HEK293 (cell line): ENCODE measurements at regions not wholly inside any gene's neighbourhood (a gene's known extent, or its start where the extent isn't known, plus 50 kb on each side); places are given as distances from the start of the nearest gene placed in this dataset.

Experiments
- CTCF ChIA-PET: fragments of 350-600 bp; formaldehyde crosslinking; extraction: SDS; loops from one replicate; lab custom pipeline; 2021; ENCODE audit warnings: antibody characterized with exemption; lab: Yijun Ruan, JAX
- POLR2A ChIA-PET: fragments of 300-600 bp; formaldehyde crosslinking; extraction: SDS; loops from one replicate; lab custom pipeline; 2020; ENCODE audit warnings: antibody characterized with exemption, inconsistent platforms; lab: Yijun Ruan, JAX
- H3K27ac ChIP-seq: fragments of 200-500 bp; sonication (Bioruptor generic); 2 replicates; pipeline ENCODE4 v1.5.1; 2014; ENCODE audit warnings: low read depth, low read length, control low read depth, inconsistent platforms; ENCODE audit errors: extremely low read depth
- H3K36me3 ChIP-seq, 2 experiments: fragments of 200-500 bp in 1 of 2; sonication (Bioruptor generic) in 1 of 2; 1 replicate in 1 of 2; 2 replicates in 1 of 2; pipeline ENCODE4 v1.5.1; 2014 to 2017; ENCODE audit warnings: inconsistent platforms in 2 of 2, low read length in 2 of 2; ENCODE audit not compliant: control insufficient read depth in 2 of 2, insufficient read depth in 1 of 2
- H3K4me1 ChIP-seq: fragments of 200-500 bp; sonication (Bioruptor generic); 2 replicates; pipeline ENCODE4 v1.5.1; 2014; ENCODE audit warnings: mild to moderate bottlenecking, low read length, inconsistent platforms; ENCODE audit not compliant: control insufficient read depth, insufficient read depth
- H3K4me3 ChIP-seq: 2 replicates; pipeline ENCODE4 v1.5.1; 2011; ENCODE audit warnings: low read depth, mild to moderate bottlenecking, control low read depth, low read length, moderate library complexity
- H3K9me3 ChIP-seq: fragments of 200-500 bp; sonication (Bioruptor generic); 2 replicates; pipeline ENCODE4 v1.5.1; 2014; ENCODE audit warnings: low read depth, low read length, inconsistent platforms; ENCODE audit not compliant: control insufficient read depth, insufficient read depth
- AEBP2 ChIP-seq: fragments of 450-650 bp; formaldehyde crosslinking; IDR thresholded peaks from 2 replicates; pipeline ENCODE4 v1.5.1; 2016; ENCODE audit warnings: missing biosample characterization, missing genetic modification characterization, borderline replicate concordance
- BCL11B ChIP-seq: fragments of 450-650 bp; formaldehyde crosslinking; IDR thresholded peaks from 2 replicates; pipeline ENCODE4 v1.5.1; 2016; ENCODE audit warnings: low read depth, missing biosample characterization, missing genetic modification characterization
- KLF7 ChIP-seq: fragments of 450-650 bp; formaldehyde crosslinking; IDR thresholded peaks from 2 replicates; pipeline ENCODE4 v1.5.1; 2016; ENCODE audit warnings: missing biosample characterization, missing genetic modification characterization, borderline replicate concordance
- MZF1 ChIP-seq: fragments of 450-650 bp; formaldehyde crosslinking; IDR thresholded peaks from 2 replicates; pipeline ENCODE4 v1.5.1; 2017; ENCODE audit warnings: missing biosample characterization, missing genetic modification characterization, borderline replicate concordance
- OSR2 ChIP-seq: fragments of 450-650 bp; formaldehyde crosslinking; IDR thresholded peaks from 2 replicates; pipeline ENCODE4 v1.5.1; 2016; ENCODE audit warnings: missing biosample characterization, missing genetic modification characterization
- SCRT1 ChIP-seq: fragments of 450-650 bp; formaldehyde crosslinking; IDR thresholded peaks from 2 replicates; pipeline ENCODE4 v1.5.1; 2016; ENCODE audit warnings: missing biosample characterization, missing genetic modification characterization, borderline replicate concordance
- ZBTB48 ChIP-seq: fragments of 450-650 bp; formaldehyde crosslinking; IDR thresholded peaks from 2 replicates; pipeline ENCODE4 v1.5.1; 2016; ENCODE audit warnings: missing biosample characterization, missing genetic modification characterization
- ZEB2 ChIP-seq: fragments of 450-650 bp; formaldehyde crosslinking; IDR thresholded peaks from 2 replicates; pipeline ENCODE4 v1.5.1; 2016; ENCODE audit warnings: missing biosample characterization, missing genetic modification characterization
- ZFP3 ChIP-seq: fragments of 450-650 bp; formaldehyde crosslinking; IDR thresholded peaks from 2 replicates; pipeline ENCODE4 v1.5.1; 2016; ENCODE audit warnings: low read depth, missing biosample characterization, missing genetic modification characterization
- ZNF132 ChIP-seq: fragments of 450-650 bp; formaldehyde crosslinking; IDR thresholded peaks from 2 replicates; pipeline ENCODE4 v1.5.1; 2017; ENCODE audit warnings: missing biosample characterization, missing genetic modification characterization, borderline replicate concordance
- ZNF19 ChIP-seq: fragments of 450-650 bp; formaldehyde crosslinking; IDR thresholded peaks from 2 replicates; pipeline ENCODE4; 2016; ENCODE audit warnings: missing biosample characterization, missing genetic modification characterization, low read depth
- ZNF239 ChIP-seq: fragments of 450-650 bp; formaldehyde crosslinking; IDR thresholded peaks from 2 replicates; pipeline ENCODE4 v1.5.1; 2016; ENCODE audit warnings: missing biosample characterization, missing genetic modification characterization
- ZNF280D ChIP-seq: fragments of 450-650 bp; formaldehyde crosslinking; IDR thresholded peaks from 2 replicates; pipeline ENCODE4 v1.5.1; 2016; ENCODE audit warnings: missing biosample characterization, missing genetic modification characterization
- ZNF391 ChIP-seq: fragments of 450-650 bp; formaldehyde crosslinking; IDR thresholded peaks from 2 replicates; pipeline ENCODE4 v1.5.1; 2016; ENCODE audit warnings: low read depth, missing biosample characterization, missing genetic modification characterization, borderline replicate concordance
- ZNF394 ChIP-seq: fragments of 450-650 bp; formaldehyde crosslinking; IDR thresholded peaks from 2 replicates; pipeline ENCODE4 v1.5.1; 2016; ENCODE audit warnings: missing biosample characterization, missing genetic modification characterization, mild to moderate bottlenecking, moderate library complexity, borderline replicate concordance
- ZNF398 ChIP-seq: fragments of 450-650 bp; formaldehyde crosslinking; IDR thresholded peaks from 2 replicates; pipeline ENCODE4 v1.5.1; 2017; ENCODE audit warnings: missing biosample characterization, missing genetic modification characterization
- ZNF426 ChIP-seq: fragments of 450-650 bp; formaldehyde crosslinking; IDR thresholded peaks from 2 replicates; pipeline ENCODE4 v1.5.1; 2017; ENCODE audit warnings: missing biosample characterization, missing genetic modification characterization, mild to moderate bottlenecking, inconsistent platforms, moderate library complexity
- ZNF433 ChIP-seq: fragments of 450-650 bp; formaldehyde crosslinking; IDR thresholded peaks from 2 replicates; pipeline ENCODE4 v1.5.1; 2016; ENCODE audit warnings: missing biosample characterization, missing genetic modification characterization, low read depth
- ZNF501 ChIP-seq: fragments of 450-650 bp; formaldehyde crosslinking; IDR thresholded peaks from 2 replicates; pipeline ENCODE4 v1.5.1; 2016; ENCODE audit warnings: missing biosample characterization, missing genetic modification characterization
- ZNF514 ChIP-seq: fragments of 450-650 bp; formaldehyde crosslinking; IDR thresholded peaks from 2 replicates; pipeline ENCODE4 v1.5.1; 2016; ENCODE audit warnings: missing biosample characterization, missing genetic modification characterization
- ZNF530 ChIP-seq: fragments of 450-650 bp; formaldehyde crosslinking; IDR thresholded peaks from 2 replicates; pipeline ENCODE4 v1.5.1; 2016; ENCODE audit warnings: low read depth, missing biosample characterization, missing genetic modification characterization
- ZNF544 ChIP-seq: fragments of 450-650 bp; formaldehyde crosslinking; IDR thresholded peaks from 2 replicates; pipeline ENCODE4 v1.5.0; 2017; ENCODE audit warnings: missing biosample characterization, missing genetic modification characterization
- ZNF580 ChIP-seq: fragments of 450-650 bp; formaldehyde crosslinking; IDR thresholded peaks from 2 replicates; pipeline ENCODE4 v1.5.1; 2016; ENCODE audit warnings: missing biosample characterization, missing genetic modification characterization
- ZNF791 ChIP-seq: fragments of 450-650 bp; formaldehyde crosslinking; IDR thresholded peaks from 2 replicates; pipeline ENCODE4 v1.5.1; 2016; ENCODE audit warnings: missing biosample characterization, missing genetic modification characterization

DNA sequence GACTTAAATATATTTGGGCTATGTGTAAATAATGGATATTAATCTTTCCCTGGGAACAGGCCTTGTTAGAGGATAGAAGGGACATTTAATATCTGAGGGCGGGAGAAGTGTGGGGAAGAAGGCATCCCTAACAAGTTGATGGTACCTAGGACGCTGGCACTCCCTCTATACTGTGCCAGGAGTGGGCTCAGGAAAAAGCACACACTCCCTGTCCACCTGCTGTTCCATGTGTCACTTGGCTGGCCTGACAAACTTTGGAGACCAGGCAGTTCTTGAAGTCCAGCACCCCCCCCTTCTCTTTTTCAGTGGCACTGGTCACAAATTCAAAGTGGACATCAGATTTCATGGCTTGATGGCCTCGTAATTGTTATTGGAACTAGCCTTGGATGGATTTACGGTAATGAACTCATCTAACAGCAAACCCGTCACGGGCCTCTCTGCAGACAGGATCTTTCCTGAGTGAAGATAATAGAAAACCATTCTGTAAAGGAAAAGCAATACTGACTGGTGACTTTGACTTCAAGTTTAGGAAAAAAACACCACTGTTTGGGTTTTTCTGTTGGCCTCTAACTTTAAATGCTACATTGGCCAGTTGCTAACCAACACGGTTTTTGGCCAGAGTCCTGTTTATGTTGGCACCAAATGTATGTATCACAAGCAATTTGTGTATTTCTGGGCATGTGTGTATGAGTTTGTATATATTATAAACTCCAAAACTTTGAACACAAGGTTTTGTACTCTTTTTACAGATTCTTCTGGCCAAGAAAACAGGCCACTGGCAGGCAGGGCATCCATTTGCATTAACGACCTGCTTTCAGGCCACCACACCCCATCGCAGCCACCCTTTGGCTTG, 552.6 kb downstream of the CCDC171 start:
- TF ChIP-seq ZNF580 (tag by site-specific recombination) (no peak), ZNF426 (tag by site-specific recombination) (no peak), ZNF391 (tag by site-specific recombination) (no peak), ZNF501 (tag by site-specific recombination) (no peak), ZFP3 (tag by site-specific recombination) (no peak), ZNF433 (tag by site-specific recombination) (no peak), KLF7 (no peak), BCL11B (tag by site-specific recombination) (no peak)
- H3K27ac ChIP-seq = no peak overlapping the region
- H3K36me3 ChIP-seq = no peaks in the 10 kb centered on the region
- CTCF ChIA-PET = interaction anchor here (0.7 kb wide), 1 partner anchor 28 kb away, joined by 3 read pairs; no protein-coding TSS in a partner anchor
- H3K9me3 ChIP-seq = no peaks in the 10 kb centered on the region
- H3K4me3 ChIP-seq = no peak overlapping the region
- POLR2A ChIA-PET = no interaction called here
- no peaks in the 10 kb centered on the region for H3K4me1 ChIP-seq

GRCh38 chr9:16106021-16106571, 553.3 kb downstream of the CCDC171 start:
- TF ChIP-seq OSR2 (no peak), ZNF791 (tag by site-specific recombination) (no peak), MZF1 (tag by site-specific recombination) (no peak), ZNF239 (tag by site-specific recombination) (no peak), ZEB2 (no peak), ZBTB48 (no peak), ZNF398 (tag by site-specific recombination) (no peak), ZNF433 (tag by site-specific recombination) (no peak), SCRT1 (no peak), ZNF132 (no peak), ZNF394 (tag by site-specific recombination) (no peak), ZNF544 (tag by site-specific recombination) (no peak), ZNF19 (tag by site-specific recombination) (no peak), AEBP2 (tag by site-specific recombination) (no peak), ZNF530 (tag by site-specific recombination) (no peak), ZNF280D (tag by site-specific recombination) (no peak), ZNF514 (tag by site-specific recombination) (no peak), ZNF426 (tag by site-specific recombination) (no peak)
- POLR2A ChIA-PET = no interaction called here

More at GRCh38 chr9:16106021-16106571, 553.3 kb downstream of the CCDC171 start:
- Histone ChIP-seq H3K4me3 (no peak overlapping the region), H3K9me3 (no peaks in the 10 kb centered on the region), H3K4me1 (no peaks in the 10 kb centered on the region), H3K27ac (no peak overlapping the region), H3K36me3 (no peaks in the 10 kb centered on the region)
- CTCF ChIA-PET = no interaction called here
